Aorta (tissue), 5 donors: ENCODE measurements at regions not wholly inside any gene's neighbourhood (a gene's known extent, or its start where the extent isn't known, plus 50 kb on each side); places are given as distances from the start of the nearest gene placed in this dataset.

ENCODE experiments used
- ATAC-seq: fragments of 200-7000 bp; cut with Tn5 transposase; one replicate; pipeline ENCODE4 v1.9.1; 2022; ENCODE audit warnings: moderate library complexity; ENCODE audit not compliant: low FRiP score
- DNase-seq, 2 donors: peaks; one replicate each; pipeline ENCODE4 v3.0.0-alpha.2; 2020
- H3K27ac ChIP-seq, 2 donors: one replicate each; pipeline ENCODE4 v1.5.1; 2013; ENCODE audit warnings: low read length in 2 of 2, mild to moderate bottlenecking in 2 of 2, moderate library complexity in 2 of 2, control low read depth in 1 of 2, inconsistent platforms in 1 of 2, low read depth in 1 of 2
- H3K27me3 ChIP-seq, 2 donors: one replicate each; pipeline ENCODE4 v1.6.1; 2013; ENCODE audit warnings: control low read depth in 1 of 2, low read length in 1 of 2, mild to moderate bottlenecking in 1 of 2, moderate library complexity in 1 of 2; ENCODE audit not compliant: insufficient read depth in 2 of 2, control insufficient read depth in 1 of 2
- H3K36me3 ChIP-seq, 2 donors: one replicate each; pipeline ENCODE4 v1.6.1; 2013; ENCODE audit warnings: control low read depth in 1 of 2, low read length in 1 of 2, mild to moderate bottlenecking in 1 of 2; ENCODE audit not compliant: insufficient read depth in 2 of 2, control insufficient read depth in 1 of 2
- H3K4me1 ChIP-seq, 2 donors: one replicate each; pipeline ENCODE4 v1.6.1; 2013; ENCODE audit warnings: low read length in 2 of 2, control low read depth in 1 of 2, mild to moderate bottlenecking in 1 of 2, moderate library complexity in 1 of 2; ENCODE audit not compliant: insufficient read depth in 2 of 2, control insufficient read depth in 1 of 2
- H3K4me3 ChIP-seq, 2 donors: one replicate each; pipeline ENCODE4 v1.5.1; 2013; ENCODE audit warnings: low read length in 2 of 2, control low read depth in 1 of 2, mild to moderate bottlenecking in 1 of 2
- H3K9me3 ChIP-seq: one replicate; pipeline ENCODE4 v1.6.1; 2013; ENCODE audit warnings: mild to moderate bottlenecking, low read length; ENCODE audit not compliant: control insufficient read depth
- WGBS, 2 donors: extraction: QIAGEN DNeasy Blood & Tissue Kit; methylation state at CpG; one replicate each; pipeline ENCODE4 v1.1.7; 2013; 5-methylcytosine and 5-hydroxymethylcytosine counted together
- intact Hi-C, 2 donors: fragments of 100-400 bp; cut with DNase I; formaldehyde crosslinking; loops; one replicate each; pipeline versions ENCODE4 v1.14.2 to v1.15.0; 2022
- donor health status: healthy with polysubstance abuse.
- donor health status: Bipolar disorder and iron deficiency.
- donor health status: DM: no; HTN: no; CAD: no.
- donor health status: DM: no; HTN: no; CAD: no.
- donor health status: DM: yes; HTN: yes; CAD: no.

GRCh38 chr20:50323777-50324775 is 133.4 kb downstream of the CEBPB start:
- intact Hi-C loops = loop anchor here (5.0 kb wide), 2 partner anchors 53 to 58 kb away; no protein-coding TSS in a partner anchor
- Histone ChIP-seq H3K9me3 (no peaks in the 10 kb centered on the region), H3K36me3 (no peaks in the 10 kb centered on the region), H3K27me3 (no peaks in the 10 kb centered on the region), H3K27ac (no peak overlapping the region), H3K4me1 (no peaks in the 10 kb centered on the region), H3K4me3 (no peak overlapping the region)
- DNase-seq (peak in 1 of 2 donors; percentile 20), ATAC-seq (no peak)
- 90 to 92% methylated on average over 5 of the region's 5 CpGs for WGBS, 2 donors

GRCh38 chr20:50325215-50325614 is 134.6 kb downstream of the CEBPB start:
- intact Hi-C loops = no loop called here
- no peaks in the 10 kb centered on the region for H3K4me1 ChIP-seq
- H3K36me3 ChIP-seq = no peaks in the 10 kb centered on the region
- 94 to 96% methylated on average over 4 of the region's 4 CpGs for WGBS, 2 donors
- DNase-seq (peak in 1 of 2 donors; percentile 43), ATAC-seq (no peak)
- no peak overlapping the region for H3K4me3 ChIP-seq
- H3K27ac ChIP-seq = no peak overlapping the region
- no peaks in the 10 kb centered on the region for H3K9me3 ChIP-seq
- no peaks in the 10 kb centered on the region for H3K27me3 ChIP-seq

- intact Hi-C loops = no loop called here
- DNase-seq (no peak), ATAC-seq (no peak)
- WGBS, 2 donors = 14 to 21% methylated on average over 3 of the region's 3 CpGs
- Histone ChIP-seq H3K4me1 (no peaks in the 10 kb centered on the region), H3K27me3 (no peaks in the 10 kb centered on the region), H3K27ac (no peak overlapping the region), H3K9me3 (no peaks in the 10 kb centered on the region), H3K4me3 (no peak overlapping the region), H3K36me3 (no peaks in the 10 kb centered on the region)
Measured at GRCh38 chr20:50325651-50326050, 135.0 kb downstream of the CEBPB start.

GRCh38 chr20:50327666-50328065 is 137.0 kb downstream of the CEBPB start:
- no peaks in the 10 kb centered on the region for H3K36me3 ChIP-seq
- no peak overlapping the region for H3K4me3 ChIP-seq
- no peak for ATAC-seq
- no peaks in the 10 kb centered on the region for H3K9me3 ChIP-seq
- intact Hi-C loops = no loop called here
- no peaks in the 10 kb centered on the region for H3K27me3 ChIP-seq
- no peak for DNase-seq
- WGBS, 2 donors = 87 to 88% methylated on average over 2 of the region's 2 CpGs
- H3K4me1 ChIP-seq = no peaks in the 10 kb centered on the region
- no peak overlapping the region for H3K27ac ChIP-seq

GRCh38 chr20:50328222-50328979 is 137.8 kb downstream of the CEBPB start:
- ATAC-seq = no peak
- DNase-seq = peak in 1 of 2 donors; percentile 51

GRCh38 chr20:50328996-50329898 is 138.6 kb downstream of the CEBPB start:
- H3K4me3 ChIP-seq = no peak overlapping the region
- H3K9me3 ChIP-seq = no peaks in the 10 kb centered on the region
- no peaks in the 10 kb centered on the region for H3K27me3 ChIP-seq
- DNase-seq = peak in 1 of 2 donors; percentile 39
- WGBS, 2 donors = 92 to 93% methylated on average over 4 of the region's 4 CpGs
- no peak for ATAC-seq
- H3K4me1 ChIP-seq = no peaks in the 10 kb centered on the region
- no peak overlapping the region for H3K27ac ChIP-seq
- H3K36me3 ChIP-seq = no peaks in the 10 kb centered on the region
- intact Hi-C loops = no loop called here

More at GRCh38 chr20:50328222-50328979, 137.8 kb downstream of the CEBPB start:
- H3K4me1 ChIP-seq = no peaks in the 10 kb centered on the region
- no peaks in the 10 kb centered on the region for H3K9me3 ChIP-seq
- no peak overlapping the region for H3K27ac ChIP-seq
- no peaks in the 10 kb centered on the region for H3K27me3 ChIP-seq
- H3K36me3 ChIP-seq = no peaks in the 10 kb centered on the region
- H3K4me3 ChIP-seq = no peak overlapping the region
- 89 to 90% methylated on average over 6 of the region's 6 CpGs for WGBS, 2 donors
- intact Hi-C loops = no loop called here

GRCh38 chr20:50329981-50330503 is 139.4 kb downstream of the CEBPB start:
- no peaks in the 10 kb centered on the region for H3K9me3 ChIP-seq
- no peak overlapping the region for H3K27ac ChIP-seq
- intact Hi-C loops = no loop called here
- WGBS, 2 donors = 96 to 99% methylated on average over 3 of the region's 3 CpGs
- H3K4me3 ChIP-seq = no peak overlapping the region
- no peaks in the 10 kb centered on the region for H3K27me3 ChIP-seq
- no peaks in the 10 kb centered on the region for H3K4me1 ChIP-seq
- H3K36me3 ChIP-seq = no peaks in the 10 kb centered on the region
- peak in 1 of 2 donors; percentile 3 for DNase-seq
- ATAC-seq = no peak
